ENCODE measurements at regions not wholly inside any gene's neighbourhood (a gene's known extent, or its start where the extent isn't known, plus 50 kb on each side); places are given as distances from the start of the nearest gene placed in this dataset.

GRCh38 chr5:5587474-5587873 lies 165.0 kb downstream of the ICE1 start:
- TF ChIP-seq CTCF (IDR thresholded peaks at IDR 0.05) = no peak
- TF ChIP-seq POLR2A (IDR thresholded peaks at IDR 0.05) = no peak
